ENCODE measurements at regions not wholly inside any gene's neighbourhood (a gene's known extent, or its start where the extent isn't known, plus 50 kb on each side); places are given as distances from the start of the nearest gene placed in this dataset.
"Not testable (repeated sequence)": the region's sequence is repeated elsewhere in the genome, so short reads cannot be mapped to it uniquely, and the experiment has no call there.

DNA sequence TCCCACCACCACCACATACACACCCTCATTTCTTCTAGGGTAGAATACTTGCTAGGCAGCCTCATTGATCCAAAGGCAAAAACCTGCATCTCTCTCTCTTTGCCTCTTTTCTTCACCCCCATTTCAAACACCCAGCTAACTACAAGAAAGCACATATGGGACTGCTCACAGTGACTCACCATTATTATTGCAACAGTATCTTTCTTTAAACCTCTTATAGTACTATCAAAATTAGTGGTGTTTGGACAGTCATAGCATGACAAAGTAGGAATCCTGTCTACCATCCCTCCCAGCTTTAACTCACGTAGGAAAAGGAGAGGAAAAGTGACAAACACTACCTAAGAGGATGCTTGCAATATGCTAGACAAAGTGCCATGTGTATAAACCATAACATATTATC is 422.5 kb upstream of the CRIM1 start:
- no peak for DNase-seq (ENCODE audit: low spot score)

DNA sequence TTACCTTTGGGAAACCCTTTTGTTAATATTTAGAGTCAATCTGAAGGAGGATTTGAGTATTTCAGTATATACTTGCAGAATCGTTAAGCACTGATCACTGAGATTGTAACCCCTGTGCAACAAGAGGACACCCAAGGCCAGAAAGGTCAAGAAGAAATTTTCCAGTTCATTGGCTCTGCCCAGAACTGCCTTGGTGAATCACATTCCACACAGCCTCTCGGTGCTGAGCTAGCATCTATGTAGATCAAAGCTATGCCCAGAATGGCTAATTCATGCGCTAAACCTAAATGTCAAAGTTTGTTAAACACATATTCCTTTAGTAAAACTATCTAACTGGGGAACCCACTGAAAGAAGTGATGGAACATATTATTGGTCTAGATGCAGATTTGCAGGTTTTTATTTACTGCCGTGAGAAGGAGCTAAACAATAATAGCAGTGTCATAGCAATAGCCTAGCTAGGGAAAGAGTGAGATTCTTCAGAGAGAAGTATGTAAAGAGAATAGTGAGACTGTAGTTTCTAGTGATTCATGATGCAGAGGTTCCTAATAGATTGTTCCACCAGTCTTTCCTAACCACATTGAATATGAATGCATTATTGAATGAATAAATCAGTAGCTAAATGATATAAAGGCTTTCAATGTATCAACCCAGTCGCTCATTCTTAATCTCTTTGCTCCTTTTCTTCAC is 423.2 kb upstream of the CRIM1 start:
- no peak for DNase-seq (ENCODE audit: low spot score)

DNA sequence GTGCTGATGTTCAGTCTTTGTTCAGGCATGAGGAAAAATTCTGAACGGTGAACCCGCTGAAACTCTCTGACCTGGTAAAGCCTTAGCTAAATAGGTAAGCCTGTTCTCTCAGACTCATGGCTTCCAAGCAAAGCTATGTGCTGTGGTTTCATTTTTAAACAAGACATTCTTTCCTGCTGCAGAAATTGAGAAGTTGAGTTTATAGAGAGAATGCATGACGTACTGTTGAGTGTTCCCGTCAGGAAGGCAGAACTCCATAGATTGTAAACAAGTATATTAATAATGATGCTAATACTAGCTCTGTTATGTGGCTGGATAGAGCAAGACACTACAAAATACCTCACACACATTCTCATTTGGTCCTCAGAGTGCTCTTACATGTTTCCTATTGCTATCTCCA is 424.0 kb upstream of the CRIM1 start:
- no peak for DNase-seq (ENCODE audit: low spot score)

DNA sequence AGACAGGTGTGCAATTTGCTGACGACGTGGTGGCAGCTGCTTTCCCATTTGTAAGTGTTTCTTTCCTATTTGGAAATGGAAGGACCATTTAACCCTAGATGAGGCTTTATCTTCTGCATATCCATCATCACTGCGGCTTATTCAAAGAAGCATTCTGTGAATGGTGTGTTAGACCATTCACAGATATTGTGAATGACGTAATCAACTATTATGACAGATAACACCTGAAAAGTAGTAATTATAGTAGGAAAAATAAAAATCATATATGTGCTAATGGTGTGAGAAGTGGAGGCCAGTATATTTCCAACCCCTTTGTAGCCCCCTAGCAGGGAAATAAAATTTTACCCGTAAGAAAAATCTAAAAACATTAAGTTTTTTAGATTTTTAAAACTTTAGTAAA is 424.5 kb upstream of the CRIM1 start:
- no peak for DNase-seq (ENCODE audit: low spot score)

DNA sequence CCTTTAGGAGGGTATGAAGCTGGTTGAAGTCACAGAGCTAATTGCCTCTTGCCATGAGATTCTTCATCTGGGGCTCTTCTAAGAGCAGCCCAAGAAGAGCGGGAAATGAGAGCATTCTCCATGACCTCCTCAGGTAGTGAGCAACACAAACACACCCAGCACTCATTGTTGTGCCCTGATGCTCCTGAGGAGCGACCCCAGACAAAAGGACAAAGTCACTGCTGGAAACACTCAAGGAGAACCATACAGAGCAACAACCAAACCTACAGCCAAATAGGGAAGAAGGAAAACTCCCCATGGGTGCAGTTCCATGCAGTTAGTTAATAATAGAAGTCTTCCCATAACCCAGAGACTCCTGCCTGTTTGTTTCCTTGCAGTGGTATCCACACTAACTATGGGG is 426.0 kb upstream of the CRIM1 start:
- no peak for DNase-seq (ENCODE audit: low spot score)

DNA sequence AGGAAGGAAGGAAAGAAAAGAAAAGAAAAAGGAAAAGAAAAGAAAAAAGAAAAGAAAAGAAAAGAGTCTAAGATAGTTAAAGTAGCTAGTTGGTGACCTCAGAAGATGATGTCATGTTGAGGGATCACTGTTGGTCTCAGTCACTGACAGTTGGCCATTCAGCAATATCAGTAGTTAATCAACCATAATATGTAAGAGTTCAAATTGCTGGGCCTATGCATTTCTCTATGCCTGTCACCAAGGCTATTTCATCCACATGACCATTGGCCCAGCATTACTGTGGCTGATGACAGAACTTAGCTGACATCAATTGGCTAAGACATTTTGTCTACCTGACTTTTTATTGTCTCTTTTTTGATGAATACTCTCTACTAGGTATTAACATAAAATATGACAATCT is 435.5 kb upstream of the CRIM1 start:
- DNase-seq (ENCODE audit: low spot score): no peak

DNA sequence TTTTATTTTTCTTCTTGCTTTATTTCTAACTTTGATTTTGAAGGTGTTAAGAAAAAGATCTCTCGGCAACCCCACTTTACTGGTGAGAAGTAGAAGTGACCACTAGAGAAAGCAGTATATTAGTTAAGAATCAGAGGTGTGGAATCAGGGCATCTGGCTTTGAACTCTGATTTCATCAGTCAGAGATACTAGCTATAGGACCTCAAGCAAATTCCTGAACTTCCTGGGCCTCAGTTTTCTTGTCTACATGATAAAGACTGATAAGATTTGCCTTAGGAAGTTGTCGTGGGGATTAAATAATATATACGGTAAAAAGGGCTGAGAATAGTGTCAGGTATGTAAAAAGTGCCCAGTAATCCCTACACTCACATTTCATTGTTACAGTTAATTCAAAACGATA is 440.3 kb upstream of the CRIM1 start:
- DNase-seq (ENCODE audit: low spot score): no peak

DNA sequence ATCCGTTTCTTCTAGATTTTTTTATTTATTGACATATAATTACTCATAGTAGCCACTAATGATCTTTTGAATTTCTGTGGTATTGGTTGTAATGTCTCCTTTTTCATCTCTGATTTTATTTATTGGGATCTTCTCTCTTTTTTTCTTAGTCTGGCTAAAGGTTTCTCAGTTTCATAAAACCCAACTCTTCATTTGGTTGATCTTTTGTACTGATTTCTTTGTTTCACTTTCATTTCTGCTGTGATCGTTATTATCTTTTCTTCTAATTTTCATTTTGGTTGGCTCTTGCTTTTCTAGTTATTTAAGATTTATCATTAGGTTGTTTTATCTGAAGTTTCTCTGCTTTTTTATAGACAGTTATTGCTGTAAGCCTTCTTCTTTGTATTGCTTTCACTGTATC is 463.6 kb upstream of the CRIM1 start:
- no peak for DNase-seq (ENCODE audit: low spot score)

DNA sequence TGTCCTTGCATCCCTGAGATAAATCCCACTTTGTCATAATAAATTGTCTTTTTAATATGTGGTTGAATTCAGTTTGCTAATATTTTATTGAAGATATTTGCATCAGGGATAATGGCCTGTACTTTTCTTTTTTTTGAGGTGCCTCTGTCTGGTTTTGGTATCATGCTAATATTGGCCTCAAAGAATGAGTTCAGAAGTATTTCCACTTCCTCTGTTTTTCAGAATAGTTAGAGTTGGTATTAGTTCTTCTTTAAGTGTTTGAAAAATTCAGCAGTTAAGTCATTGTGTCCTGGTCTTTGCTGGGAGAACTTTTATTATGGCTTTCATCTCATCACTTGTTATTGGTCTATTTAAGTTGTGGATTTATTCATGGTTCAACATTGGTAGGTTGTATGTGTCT is 464.1 kb upstream of the CRIM1 start:
- DNase-seq (ENCODE audit: low spot score): no peak

DNA sequence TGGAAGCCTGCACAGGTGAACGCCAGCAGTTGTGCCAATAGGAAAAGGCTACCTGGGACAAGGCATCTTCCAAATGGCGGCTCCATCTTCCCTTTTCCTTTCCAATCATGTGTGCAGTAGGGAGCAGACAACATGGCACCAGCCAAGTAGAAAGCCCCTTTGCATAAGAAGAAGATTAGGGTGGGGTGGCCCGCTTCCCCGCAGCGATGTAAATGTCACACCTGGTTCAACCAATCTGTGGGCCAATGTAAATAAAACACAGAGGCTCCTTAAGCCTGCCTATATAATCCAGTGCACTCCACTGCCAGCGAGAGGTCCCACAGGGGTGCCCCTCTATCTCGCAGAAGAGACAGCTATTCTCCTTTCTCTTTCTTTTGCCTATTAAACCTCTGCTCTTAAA is 468.4 kb upstream of the CRIM1 start:
- DNase-seq (ENCODE audit: low spot score): no peak

DNA sequence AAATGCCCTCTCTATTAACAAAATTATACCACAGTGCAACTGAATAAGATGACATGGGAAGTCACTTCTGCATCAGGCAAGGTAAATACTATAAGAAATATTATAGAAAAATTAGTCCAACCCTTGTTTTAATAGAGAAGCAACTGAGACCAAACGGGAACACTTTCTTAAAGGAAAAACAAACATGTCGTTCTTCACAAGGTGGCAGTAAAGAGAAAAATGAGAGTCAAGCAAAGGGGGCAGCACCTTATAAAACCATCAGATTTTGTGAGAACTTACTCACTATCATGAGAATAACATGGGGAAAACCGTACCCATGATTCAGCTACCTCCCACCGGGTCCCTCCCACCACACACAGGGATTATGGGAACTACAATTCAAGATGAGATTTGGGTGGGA is 481.7 kb upstream of the CRIM1 start:
- no peak for DNase-seq (ENCODE audit: low spot score)

DNA sequence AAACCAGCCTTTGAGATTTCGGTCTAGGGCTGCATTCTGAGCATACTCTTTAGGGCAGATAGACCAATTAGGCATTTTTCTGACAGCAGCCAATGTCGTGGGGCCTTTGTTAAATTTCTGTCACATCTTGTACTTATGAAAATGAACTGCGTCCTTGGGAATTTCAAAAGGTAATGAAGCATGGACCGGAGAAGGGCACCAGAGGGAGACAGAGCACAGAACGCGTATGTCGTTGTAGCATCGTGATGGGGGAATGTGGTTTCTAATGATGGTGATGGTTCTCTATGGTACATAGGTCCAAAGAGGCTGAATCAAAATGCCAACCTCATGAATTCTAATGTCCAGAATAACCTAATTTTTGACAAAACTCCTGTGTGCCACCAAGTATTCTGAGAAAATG is 483.9 kb upstream of the CRIM1 start:
- no peak for DNase-seq (ENCODE audit: low spot score)

DNA sequence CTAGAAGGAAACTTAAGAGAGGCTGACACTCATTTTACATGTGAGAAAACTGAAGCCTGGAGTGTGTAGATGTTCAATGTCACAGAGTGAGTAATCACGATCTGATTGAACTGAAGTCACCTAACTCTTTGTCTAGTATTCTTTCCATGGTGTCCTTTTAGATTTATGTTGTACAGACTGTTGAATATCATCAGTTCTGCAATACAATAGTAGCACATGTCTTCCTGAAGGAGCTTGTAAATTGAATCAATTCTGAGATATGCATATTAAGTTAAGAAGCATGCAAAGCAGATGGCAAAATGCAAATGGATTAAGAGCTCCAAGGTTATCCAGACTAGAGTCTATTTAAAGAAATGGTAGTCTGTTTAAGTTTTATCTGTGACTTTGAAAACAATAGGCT is 484.9 kb upstream of the CRIM1 start:
- no peak for DNase-seq (ENCODE audit: low spot score)

DNA sequence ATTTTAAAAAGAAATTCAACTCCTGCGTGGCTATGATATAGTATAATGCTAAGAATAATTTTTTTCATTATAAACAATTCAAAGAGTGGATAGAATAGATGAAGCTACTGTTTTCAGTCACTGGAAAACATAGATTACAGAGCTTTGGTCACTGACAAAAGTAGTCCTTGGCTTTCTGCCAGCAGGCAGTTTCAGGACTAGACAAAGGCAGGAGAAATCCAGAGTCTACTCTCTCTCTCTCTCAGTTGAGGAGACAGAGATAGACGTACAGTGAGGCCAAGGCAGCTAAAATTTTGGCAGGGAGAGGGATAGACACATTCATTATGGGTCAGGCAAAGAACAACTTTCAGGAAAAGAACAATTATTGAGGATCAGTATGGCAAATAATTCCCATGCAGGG is 491.4 kb upstream of the CRIM1 start:
- DNase-seq (ENCODE audit: low spot score): no peak

DNA sequence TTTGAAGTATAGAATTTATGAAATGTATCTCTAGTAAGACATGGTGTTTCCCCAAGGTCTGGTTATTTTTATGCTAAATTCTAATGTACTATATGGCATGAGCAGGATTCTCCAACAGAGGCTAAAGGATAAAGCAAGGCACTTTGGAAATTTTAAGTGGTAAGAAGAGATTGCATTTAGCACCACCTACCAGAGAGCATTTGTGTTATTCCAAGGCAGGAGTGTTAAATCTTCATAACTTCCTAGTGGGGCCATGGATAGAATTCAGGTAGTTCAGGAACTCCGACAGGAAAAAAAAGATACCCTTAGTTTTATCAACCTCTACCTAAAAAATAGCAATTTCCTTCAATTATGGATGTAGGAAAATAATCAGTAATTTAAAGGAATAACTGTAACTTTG is 497.4 kb upstream of the CRIM1 start:
- DNase-seq (ENCODE audit: low spot score): no peak

DNA sequence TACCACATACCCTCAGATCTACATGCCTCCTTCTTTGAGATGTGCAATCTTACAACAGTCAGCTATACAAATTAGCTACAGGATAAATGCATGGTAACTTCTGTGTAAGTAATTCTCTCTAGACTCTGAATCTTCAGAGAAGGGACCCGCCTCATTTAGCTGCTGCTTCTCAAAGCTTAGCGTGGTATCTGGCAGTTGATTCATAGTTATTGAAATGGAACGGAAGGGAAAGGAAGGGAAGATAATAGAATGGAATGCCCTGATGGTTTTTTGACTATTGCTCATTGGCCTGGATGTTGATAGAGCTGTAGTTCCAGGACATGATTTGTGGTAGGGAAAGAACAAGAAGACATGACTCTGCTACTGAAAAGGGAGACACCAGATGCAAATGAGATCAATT is 498.1 kb upstream of the CRIM1 start:
- DNase-seq (ENCODE audit: low spot score): no peak

DNA sequence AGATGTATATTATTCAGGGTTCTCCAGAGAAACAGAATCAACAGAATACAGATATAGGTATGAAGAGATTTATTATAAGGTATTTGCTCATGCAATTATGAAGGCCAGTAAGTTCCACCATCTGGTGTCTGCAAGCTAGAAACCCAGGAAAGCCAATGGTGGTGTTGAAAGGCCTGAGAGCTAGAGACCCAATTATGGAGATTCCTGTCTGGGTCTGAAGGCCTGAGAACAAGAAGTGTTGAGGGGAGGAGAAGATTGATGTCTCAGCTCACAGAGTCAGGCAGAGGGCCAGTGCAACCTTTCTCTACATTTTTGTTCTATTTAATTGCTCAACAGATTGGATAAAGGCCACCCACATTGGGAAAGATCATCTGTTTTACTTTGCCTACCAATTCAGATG is 524.2 kb upstream of the CRIM1 start:
- no peak for DNase-seq (ENCODE audit: low spot score)

DNA sequence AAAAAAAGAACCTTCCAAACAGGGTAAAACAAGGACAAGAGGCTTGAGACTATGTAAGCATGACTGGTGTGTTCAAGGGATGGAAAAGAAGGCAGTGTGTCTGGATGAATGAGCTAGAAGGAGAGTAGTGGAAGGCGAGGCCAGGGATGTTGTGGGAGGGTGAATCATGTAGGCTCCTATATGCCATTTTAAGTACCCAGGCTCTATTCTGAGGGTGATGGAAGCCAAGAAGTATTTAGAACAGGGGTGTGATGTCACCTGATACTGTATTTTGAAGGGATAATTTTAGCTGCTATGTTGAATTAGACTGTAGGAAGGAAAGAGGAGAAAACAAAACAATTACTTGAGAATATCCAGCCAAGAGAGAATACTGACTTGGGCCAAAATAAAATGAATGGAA is 524.7 kb upstream of the CRIM1 start:
- no peak for DNase-seq (ENCODE audit: low spot score)

DNA sequence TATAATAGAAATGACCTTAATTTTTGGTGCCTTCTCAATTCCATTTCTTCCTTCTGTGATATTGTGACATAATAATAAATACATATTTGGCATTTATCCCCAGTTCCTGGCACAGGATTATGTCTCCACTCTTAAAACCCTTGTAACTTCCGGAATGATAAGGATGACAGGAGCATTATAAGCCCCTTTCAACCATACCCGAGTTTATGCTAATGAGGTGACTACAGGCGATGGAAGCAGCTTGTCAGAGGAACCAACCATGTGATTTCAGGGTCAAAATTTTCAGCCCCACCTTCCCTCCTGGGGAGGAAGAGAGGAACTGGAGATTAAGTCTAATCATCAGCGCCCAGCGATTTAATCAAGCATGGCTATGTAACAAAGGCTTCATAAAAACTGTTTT is 528.5 kb upstream of the CRIM1 start:
- DNase-seq (ENCODE audit: low spot score): no peak

DNA sequence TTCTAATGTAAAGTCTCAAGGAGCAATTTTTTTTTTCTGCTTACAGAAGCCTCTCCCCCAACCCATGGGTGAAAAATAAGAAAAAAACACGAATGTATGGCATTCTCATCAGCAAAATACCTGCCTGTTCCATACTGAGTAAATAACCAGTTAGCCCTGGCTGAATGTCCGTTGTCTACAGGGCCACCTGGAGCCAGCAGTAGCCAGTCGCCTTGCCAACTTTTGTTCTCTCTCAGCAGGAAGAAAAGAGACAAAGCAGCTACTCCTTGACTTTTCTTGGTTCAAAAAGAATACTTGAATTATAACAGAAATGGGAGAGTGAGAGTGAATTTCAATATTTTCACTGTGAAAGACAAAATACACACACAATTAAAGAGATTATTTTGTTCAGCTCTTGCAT is 532.9 kb upstream of the CRIM1 start:
- DNase-seq (ENCODE audit: low spot score): no peak

DNA sequence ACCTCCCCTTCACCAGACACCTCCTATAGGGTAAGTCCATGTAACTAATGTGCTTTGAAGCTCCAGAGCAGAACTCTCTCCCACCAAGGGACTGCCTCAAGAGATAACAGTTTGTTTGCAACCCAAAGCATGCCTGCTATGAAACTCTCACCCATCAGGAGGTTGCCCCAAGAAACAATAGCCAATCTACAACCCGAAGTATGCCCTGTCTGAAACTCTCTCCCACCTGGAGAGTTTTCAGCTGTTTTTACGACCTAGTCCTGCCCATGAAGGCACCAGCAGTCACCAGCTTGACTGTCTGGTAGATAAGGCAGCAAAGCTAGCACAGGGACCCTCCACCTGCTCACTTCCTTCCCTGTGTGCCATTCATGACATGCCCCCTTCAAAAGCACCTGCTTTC is 533.9 kb upstream of the CRIM1 start:
- DNase-seq (ENCODE audit: low spot score): no peak

DNA sequence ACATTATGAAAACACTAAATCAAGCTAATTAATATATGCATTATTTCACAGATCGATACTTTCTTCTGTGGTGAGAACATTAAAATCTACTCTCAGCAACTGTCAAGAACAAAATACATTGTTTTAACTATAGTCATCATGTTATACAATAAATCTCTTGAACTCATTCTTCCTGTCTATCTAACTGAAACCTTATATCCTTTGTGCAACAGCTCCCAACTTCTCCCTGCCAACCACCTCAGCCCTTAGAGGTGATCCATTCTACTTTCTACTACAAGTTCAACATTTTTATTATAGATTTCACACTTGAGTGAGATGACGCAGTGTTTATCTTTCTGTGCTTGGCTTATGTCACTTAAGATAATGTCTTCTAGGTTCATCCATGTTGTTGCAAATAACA is 535.2 kb upstream of the CRIM1 start:
- DNase-seq (ENCODE audit: low spot score): no peak

DNA sequence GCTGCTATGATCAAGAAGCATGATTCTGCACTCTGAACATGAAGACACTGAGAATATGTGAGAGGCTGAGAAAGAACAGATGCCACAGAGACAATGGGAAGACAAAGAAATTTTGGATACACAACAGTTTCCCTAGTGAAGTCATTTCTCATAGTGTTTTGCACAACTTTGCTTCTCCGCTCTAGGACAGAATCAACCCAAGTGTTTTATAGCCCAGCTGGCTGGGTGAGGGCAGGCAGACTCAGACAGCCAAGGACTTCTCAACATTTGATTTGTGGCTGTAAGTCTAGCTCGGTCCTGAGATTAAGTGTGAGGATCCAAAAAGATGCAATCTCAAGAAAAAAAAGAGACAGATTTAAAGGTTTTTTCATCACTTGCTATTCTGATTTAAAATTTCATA is 536.5 kb upstream of the CRIM1 start:
- DNase-seq (ENCODE audit: low spot score): no peak

DNA sequence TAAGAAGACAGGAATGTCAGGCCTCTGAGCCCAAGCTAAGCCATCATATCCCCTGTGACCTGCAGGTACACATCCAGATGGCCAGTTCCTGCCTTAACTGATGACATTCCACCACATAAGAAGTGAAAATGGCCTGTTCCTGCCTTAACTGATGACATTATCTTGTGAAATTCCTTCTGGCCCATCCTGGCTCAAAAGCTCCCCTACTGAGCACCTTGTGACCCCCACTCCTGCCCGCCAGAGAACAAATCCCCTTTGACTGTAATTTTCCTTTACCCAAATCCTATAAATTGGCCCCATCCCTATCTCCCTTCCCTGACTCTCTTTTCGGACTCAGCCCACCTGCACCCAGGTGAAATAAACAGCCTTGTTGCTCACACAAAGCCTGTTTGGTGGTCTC is 537.2 kb upstream of the CRIM1 start:
- DNase-seq (ENCODE audit: low spot score): not testable (repeated sequence)

DNA sequence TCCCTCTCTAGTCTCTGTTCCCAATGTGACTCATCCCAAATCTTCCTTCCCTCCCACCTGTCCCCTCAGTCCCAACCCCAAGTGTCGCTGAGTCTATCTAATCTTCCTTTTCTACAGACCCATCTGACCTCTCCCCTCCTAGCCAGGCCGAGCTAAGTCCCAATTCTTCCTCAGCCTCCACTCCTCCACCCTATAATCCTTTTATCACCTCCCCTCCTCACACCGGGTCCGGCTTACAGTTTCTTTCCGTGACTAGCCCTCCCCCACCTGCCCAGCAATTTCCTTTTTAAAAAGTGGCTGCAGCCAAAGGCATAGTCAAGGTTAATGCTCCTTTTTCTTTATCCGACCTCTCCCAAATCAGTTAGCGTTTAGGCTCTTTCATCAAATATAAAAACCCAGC is 541.0 kb upstream of the CRIM1 start:
- not testable (repeated sequence) for DNase-seq (ENCODE audit: low spot score)

All from CD4-positive, alpha-beta T cell treated with Interleukin-15 for 4 hours (primary cell).